ENCODE measurements at regions not wholly inside any gene's neighbourhood (a gene's known extent, or its start where the extent isn't known, plus 50 kb on each side); places are given as distances from the start of the nearest gene placed in this dataset.
"Not testable (repeated sequence)": the region's sequence is repeated elsewhere in the genome, so short reads cannot be mapped to it uniquely, and the experiment has no call there.

- DNase-seq, result no peak
These were observed 580.1 kb upstream of the CITED2 start for GRCh38 chr6:139954463-139955071.

GRCh38 chr6:139953780-139954179 lies 579.3 kb upstream of the CITED2 start:
- not testable (repeated sequence) for DNase-seq

- no peak for DNase-seq
These were observed 576.7 kb upstream of the CITED2 start for GRCh38 chr6:139951172-139951571.

- no peak for DNase-seq
These were observed 570.5 kb upstream of the CITED2 start for GRCh38 chr6:139944976-139945375.

- peak; percentile 53 for DNase-seq
These were observed 569.7 kb upstream of the CITED2 start for GRCh38 chr6:139944131-139944530.

- DNase-seq, result no peak
These were observed 568.9 kb upstream of the CITED2 start for GRCh38 chr6:139943391-139943790.

GRCh38 chr6:139942331-139942730 lies 567.9 kb upstream of the CITED2 start:
- DNase-seq, result no peak

- DNase-seq, result no peak
These were observed 567.4 kb upstream of the CITED2 start for GRCh38 chr6:139941826-139942225.

GRCh38 chr6:139940741-139941729 lies 566.6 kb upstream of the CITED2 start:
- no peak for DNase-seq

- DNase-seq, result no peak
These were observed 564.9 kb upstream of the CITED2 start for GRCh38 chr6:139939189-139939979.

GRCh38 chr6:139932671-139933070 lies 558.2 kb upstream of the CITED2 start:
- no peak for DNase-seq

- DNase-seq, result no peak
These were observed 557.3 kb upstream of the CITED2 start for GRCh38 chr6:139931747-139932146.

GRCh38 chr6:139927742-139928305 lies 553.4 kb upstream of the CITED2 start:
- no peak for DNase-seq

- DNase-seq, result no peak
These were observed 552.8 kb upstream of the CITED2 start for GRCh38 chr6:139927236-139927635.

GRCh38 chr6:139926711-139927110 lies 552.3 kb upstream of the CITED2 start:
- DNase-seq, result no peak

- DNase-seq, result no peak
These were observed 551.6 kb upstream of the CITED2 start for GRCh38 chr6:139925894-139926641.

GRCh38 chr6:139923964-139924475 lies 549.6 kb upstream of the CITED2 start:
- DNase-seq, result no peak

- no peak for DNase-seq
These were observed 547.8 kb upstream of the CITED2 start for GRCh38 chr6:139922236-139922635.

GRCh38 chr6:139920776-139921100 lies 546.3 kb upstream of the CITED2 start:
- DNase-seq, result no peak

- no peak for DNase-seq
These were observed 545.8 kb upstream of the CITED2 start for GRCh38 chr6:139920027-139920775.

Measured in NCI-H1105 treated with DMSO at 0.1 percent for 48 hours (cell line).